Progenitor cell of endocrine pancreas (in vitro differentiated cells): ENCODE measurements at regions not wholly inside any gene's neighbourhood (a gene's known extent, or its start where the extent isn't known, plus 50 kb on each side); places are given as distances from the start of the nearest gene placed in this dataset.

Source experiments
- DNase-seq: peaks from one replicate; pipeline ENCODE4 v3.0.0; 2021; ENCODE audit warnings: low spot score; ENCODE audit not compliant: unreplicated experiment
- H3K27ac Mint-ChIP-seq: 2 replicates; pipeline ENCODE4 v1.8.0; 2021; ENCODE audit warnings: mild to moderate bottlenecking, moderate library complexity, mixed read lengths
- H3K27me3 Mint-ChIP-seq: 2 replicates; pipeline ENCODE4 v1.8.0; 2021; ENCODE audit warnings: mixed read lengths
- H3K36me3 Mint-ChIP-seq: 2 replicates; pipeline ENCODE4 v1.8.0; 2022; ENCODE audit warnings: mixed read lengths; ENCODE audit not compliant: insufficient read depth
- H3K4me1 Mint-ChIP-seq: 2 replicates; pipeline ENCODE4 v1.8.0; 2021; ENCODE audit warnings: low read depth, mixed read lengths
- H3K4me3 Mint-ChIP-seq: 2 replicates; pipeline ENCODE4 v1.8.0; 2021; ENCODE audit warnings: low read depth, mild to moderate bottlenecking, moderate library complexity, mixed read lengths
- H3K9me3 Mint-ChIP-seq: 2 replicates; pipeline ENCODE4 v1.8.0; 2021; ENCODE audit warnings: low read depth, mixed read lengths
- CTCF ChIP-seq: fragments of 200-600 bp; sonication (generic); IDR thresholded peaks from one replicate; pipeline ENCODE4 v1.5.0; 2021; ENCODE audit warnings: antibody characterized with exemption, mild to moderate bottlenecking; ENCODE audit not compliant: unreplicated experiment

- DNase-seq, result no peak
- no peaks in the 10 kb centered on the region for H3K9me3 Mint-ChIP-seq
- H3K4me1 Mint-ChIP-seq, result peaks cover 11% of the 10 kb centered on the region
- TF ChIP-seq CTCF, result no peak
- H3K27ac Mint-ChIP-seq, result no peak overlapping the region
- H3K27me3 Mint-ChIP-seq, result no peaks in the 10 kb centered on the region
- H3K36me3 Mint-ChIP-seq, result no peaks in the 10 kb centered on the region
- H3K4me3 Mint-ChIP-seq, result no peak overlapping the region
These were observed 401.2 kb upstream of the CNKSR2 start for GRCh38 chrX:20973038-20973437.

GRCh38 chrX:20971250-20971649 lies 403.0 kb upstream of the CNKSR2 start:
- Mint-ChIP-seq H3K36me3 (peaks cover 2% of the 10 kb centered on the region), H3K27me3 (no peaks in the 10 kb centered on the region), H3K27ac (no peak overlapping the region), H3K9me3 (peaks cover 4% of the 10 kb centered on the region), H3K4me3 (no peak overlapping the region), H3K4me1 (peaks cover 16% of the 10 kb centered on the region)
- DNase-seq, result no peak
- TF ChIP-seq CTCF, result no peak

GRCh38 chrX:20969565-20969964 lies 404.7 kb upstream of the CNKSR2 start:
- peaks cover 2% of the 10 kb centered on the region for H3K36me3 Mint-ChIP-seq
- H3K4me3 Mint-ChIP-seq, result no peak overlapping the region
- H3K4me1 Mint-ChIP-seq, result peaks cover 30% of the 10 kb centered on the region
- no peaks in the 10 kb centered on the region for H3K27me3 Mint-ChIP-seq
- no peak for DNase-seq
- TF ChIP-seq CTCF, result no peak
- H3K9me3 Mint-ChIP-seq, result peaks cover 4% of the 10 kb centered on the region
- H3K27ac Mint-ChIP-seq, result no peak overlapping the region

GRCh38 chrX:20968996-20969395 lies 405.2 kb upstream of the CNKSR2 start:
- H3K4me3 Mint-ChIP-seq, result no peak overlapping the region
- TF ChIP-seq CTCF, result no peak
- peaks cover 4% of the 10 kb centered on the region for H3K36me3 Mint-ChIP-seq
- H3K9me3 Mint-ChIP-seq, result peaks cover 6% of the 10 kb centered on the region
- peaks cover 30% of the 10 kb centered on the region for H3K4me1 Mint-ChIP-seq
- no peaks in the 10 kb centered on the region for H3K27me3 Mint-ChIP-seq
- no peak for DNase-seq
- peak overlapping the region; percentile 78 for H3K27ac Mint-ChIP-seq

- H3K4me1 Mint-ChIP-seq, result peaks cover 30% of the 10 kb centered on the region
These were observed 406.5 kb upstream of the CNKSR2 start for GRCh38 chrX:20967725-20968124.

More at GRCh38 chrX:20967725-20968124, 406.5 kb upstream of the CNKSR2 start:
- Mint-ChIP-seq H3K4me3 (peak overlapping the region; percentile 14), H3K27ac (peak overlapping the region; percentile 15), H3K9me3 (peaks cover 17% of the 10 kb centered on the region), H3K27me3 (no peaks in the 10 kb centered on the region), H3K36me3 (peaks cover 8% of the 10 kb centered on the region)
- TF ChIP-seq CTCF, result no peak
- no peak for DNase-seq
